NCI-H187 (cell line): ENCODE measurements at regions not wholly inside any gene's neighbourhood (a gene's known extent, or its start where the extent isn't known, plus 50 kb on each side); places are given as distances from the start of the nearest gene placed in this dataset.

Experiments
- DNase-seq, 2 experiments: peaks; one replicate each; lab custom pipeline; 2025; lab: John Stamatoyannopoulos, UW

DNA sequence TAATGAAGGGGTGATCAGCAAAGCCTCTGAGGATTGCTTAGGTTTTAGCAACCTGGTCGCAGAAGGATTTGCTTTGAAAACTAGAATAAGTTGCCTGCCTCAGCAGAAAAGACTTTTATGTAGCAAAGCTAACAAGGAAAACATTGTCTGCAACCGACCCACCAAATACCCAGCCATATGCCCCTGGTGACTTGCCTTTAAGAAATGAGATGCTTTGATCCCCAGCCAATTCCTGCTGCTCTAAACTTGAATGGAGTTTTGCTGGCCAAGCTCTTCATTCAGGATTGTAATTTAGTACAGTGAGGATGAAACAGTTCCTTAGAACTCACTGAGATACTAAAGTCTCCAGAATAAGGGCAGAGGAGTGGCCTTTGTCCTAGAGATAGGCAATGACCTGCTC, 139.8 kb upstream of the PROK2 start:
- no peak for DNase-seq

DNA sequence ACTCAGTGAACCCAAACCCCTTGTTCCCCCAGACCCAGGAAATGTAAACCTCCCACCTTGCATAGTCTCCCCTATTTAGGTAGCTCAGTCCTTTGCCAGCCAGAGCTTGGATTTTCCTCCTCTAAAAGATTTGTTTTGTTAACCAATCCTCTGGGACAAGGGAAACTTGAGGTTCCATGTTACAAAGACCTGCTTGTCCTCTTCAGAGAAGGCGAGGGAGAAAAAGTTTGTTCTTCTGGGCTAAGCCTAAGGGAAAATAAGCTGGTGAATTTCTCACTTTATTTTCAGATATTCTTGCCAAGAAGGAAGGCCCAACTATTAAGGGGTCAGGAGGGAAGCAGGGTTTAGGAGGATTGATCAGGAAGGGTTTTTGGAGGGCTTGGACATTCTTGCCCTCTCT, 136.1 kb upstream of the PROK2 start:
- no peak for DNase-seq

DNA sequence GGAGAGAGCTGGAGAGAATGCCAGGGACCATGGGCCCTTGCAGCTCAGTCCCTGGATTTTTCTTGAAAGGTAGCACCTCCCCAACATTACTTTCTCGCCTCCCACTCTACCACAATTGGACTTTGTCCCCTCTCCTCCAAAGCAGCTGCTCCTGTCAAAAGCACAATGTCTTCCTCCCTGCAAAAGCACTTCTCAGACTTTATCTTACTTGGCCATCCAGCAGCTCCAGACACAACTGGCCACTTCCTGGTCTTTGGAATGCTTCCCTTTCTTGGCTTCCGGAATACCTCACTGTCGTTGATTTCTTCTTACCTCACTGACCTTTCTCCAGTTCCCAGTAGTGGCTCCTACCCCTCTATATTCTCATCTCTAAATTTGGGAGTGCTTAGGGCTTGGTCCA, 134.6 kb upstream of the PROK2 start:
- no peak for DNase-seq

DNA sequence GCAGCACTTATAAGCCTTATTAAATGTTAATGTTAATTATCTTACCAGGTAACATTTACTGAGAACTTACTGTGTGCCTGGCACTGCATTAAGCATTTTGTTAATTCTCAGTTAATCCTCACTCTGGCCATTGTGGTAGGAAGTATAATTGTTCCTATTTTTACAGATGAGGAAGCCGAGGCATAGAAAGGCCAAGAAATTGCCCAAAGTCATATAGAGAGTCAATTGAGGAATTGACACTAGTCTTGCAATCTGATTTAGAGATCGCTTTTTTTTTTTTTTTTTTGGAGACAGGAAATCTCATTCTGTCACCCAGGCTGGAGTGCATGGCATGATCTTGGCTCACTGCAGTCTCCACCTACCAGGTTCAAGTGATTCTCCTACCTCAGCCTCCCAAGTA, 132.6 kb upstream of the PROK2 start:
- no peak for DNase-seq

DNA sequence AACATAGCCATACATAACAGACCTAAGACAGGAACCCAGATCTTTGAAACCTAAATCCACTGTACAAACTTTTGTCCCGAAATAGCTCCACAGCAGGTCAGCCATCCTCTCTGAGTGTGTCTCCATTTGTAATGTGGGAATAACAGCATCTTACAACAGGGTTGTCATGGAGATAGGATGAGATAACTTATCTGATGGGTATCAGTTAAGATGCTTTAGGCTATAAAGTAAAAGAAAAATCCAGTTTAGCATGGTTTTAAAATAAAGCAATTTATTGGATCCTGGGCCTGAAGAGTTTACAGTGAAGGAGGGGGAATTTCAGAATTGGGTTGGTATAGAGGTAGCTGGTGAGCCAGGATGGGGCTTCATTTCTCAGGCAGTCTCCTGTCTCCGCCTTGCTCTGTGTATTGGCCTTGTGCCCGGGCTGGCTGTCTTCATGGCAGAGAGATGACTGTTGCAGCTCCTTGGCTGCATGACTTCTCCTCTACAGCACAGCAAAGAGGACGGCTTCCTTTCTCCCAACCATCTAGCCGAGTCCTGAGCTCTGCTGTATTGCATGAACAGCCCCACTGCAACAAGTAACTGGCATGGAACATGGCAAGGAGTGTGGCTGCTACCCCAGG, 131.9 kb upstream of the PROK2 start:
- DNase-seq: no peak

DNA sequence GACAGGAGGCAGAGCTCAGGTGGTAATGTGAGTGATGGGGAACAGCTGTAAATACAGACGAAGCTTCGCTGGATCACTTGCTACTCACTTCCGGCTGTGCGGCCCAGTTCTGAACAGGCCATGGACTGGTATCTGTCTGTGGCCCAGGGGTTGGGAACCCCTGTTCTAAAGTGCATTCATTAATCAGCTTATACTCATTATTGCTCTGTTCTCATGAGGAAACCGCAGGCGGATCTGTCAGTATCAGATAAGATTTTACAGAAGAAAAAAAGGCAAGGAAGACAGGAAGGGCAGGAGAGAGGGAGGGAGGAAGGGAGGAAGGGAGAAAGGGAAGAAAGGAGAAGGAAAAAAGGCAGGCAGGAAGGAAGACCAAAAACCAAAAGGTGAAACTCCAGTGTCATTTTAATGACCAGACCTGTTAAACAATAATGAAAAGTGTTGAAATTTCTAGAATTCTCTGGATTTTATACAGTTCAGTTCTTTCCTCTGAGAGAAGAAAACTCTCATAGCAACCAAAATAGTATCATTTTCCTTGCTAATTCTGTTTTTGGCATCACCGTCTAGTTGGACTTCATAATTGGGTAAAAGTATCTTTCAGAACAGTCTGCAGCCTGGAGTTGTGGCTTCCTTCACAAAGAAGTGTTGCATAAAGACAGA, 128.0 kb upstream of the PROK2 start:
- DNase-seq: no peak

DNA sequence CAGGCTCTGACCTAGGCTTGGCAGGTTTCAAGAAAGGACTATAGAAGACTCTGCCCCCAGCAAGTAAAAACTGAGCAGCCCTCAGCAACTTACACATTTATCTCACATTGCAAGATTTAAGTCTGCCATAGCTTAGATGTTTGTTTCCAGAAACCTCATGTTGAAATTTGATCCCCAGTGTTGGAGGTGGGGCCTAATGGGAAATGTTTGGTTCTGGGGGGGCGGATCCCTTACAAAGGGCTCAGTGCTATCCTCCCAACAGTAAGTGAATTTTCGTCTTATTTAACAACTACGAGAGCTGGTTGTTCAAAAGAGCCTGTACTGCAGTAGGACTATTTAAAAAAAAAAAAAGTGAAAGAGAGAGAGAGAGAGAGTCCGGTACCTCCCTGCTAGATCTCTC, 125.2 kb upstream of the PROK2 start:
- no peak for DNase-seq

DNA sequence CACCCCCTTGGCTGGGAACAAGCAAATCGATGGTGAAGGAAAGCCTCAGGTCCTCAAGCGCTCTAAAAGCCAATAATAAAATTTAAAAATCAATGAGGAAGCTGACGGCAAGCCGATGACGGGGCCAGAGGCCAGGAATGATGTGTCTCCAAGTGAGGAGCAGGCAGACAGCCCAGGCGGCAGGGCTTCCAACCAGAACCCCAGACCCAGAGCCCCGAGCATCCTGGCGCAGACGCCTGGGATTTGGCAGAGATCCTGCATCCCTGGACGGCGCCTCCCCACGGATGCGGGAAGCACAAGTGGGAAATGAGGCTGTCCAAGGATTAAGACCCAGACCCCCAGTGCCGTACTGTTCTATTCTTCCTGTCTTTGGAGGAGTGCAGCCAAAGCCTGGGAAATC, 123.0 kb upstream of the PROK2 start:
- no peak for DNase-seq

DNA sequence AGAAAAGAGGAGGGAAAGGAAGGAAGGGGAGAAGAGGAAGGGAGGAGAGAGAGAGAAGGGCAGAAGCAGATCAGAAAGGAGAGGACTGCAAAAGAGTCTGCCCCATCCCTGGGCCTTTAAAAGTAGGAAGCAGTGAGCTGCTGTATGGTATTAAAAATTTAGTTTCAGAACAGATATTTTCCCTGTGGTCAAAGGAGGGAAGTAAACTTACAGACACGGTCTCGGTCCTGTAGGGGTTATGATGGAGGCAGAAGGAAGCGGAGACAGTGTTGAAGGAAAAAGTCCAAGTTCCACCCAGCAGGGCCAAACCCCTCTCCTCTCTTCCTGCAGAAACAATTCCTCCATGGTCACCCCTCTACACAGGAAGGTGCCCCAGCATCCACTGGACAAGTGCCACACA, 122.0 kb upstream of the PROK2 start:
- DNase-seq: no peak

DNA sequence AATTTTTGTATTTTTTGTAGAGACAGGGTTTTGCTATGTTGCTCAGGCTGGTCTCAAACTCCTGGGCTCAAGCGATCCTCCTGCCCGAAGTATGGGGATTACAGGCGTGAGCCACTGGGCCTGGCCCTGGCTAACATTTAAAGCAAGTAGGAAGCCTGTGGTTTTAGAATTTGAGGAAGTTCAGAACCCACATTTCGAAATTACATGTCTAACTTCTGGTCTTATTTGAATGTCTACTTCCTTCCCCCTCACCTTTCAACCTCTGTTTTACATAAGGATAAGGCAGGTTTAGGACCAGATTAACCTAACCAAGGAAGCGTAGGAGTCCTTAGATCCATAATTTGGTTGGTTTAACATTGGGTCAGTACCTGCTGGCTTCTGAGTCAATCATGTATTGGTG, 120.5 kb upstream of the PROK2 start:
- no peak for DNase-seq

DNA sequence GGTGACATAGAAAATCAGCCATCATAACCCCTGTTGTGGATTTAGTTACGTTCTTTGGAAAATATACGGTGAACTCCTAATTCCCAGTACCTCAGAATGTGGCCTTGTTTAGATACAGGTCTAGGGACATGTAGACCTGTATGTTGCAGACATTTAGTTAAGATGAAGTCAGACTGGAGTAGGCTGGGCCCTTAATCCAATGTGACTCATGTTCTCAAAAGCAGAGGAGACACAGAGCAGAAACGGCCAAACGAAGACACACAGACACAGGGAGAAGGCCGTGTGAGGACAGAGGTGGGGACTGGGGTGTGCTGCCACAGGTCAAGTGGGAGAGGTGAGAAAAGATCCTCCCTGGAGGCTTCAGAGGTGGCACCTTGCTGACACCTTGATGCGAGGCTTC, 119.0 kb upstream of the PROK2 start:
- no peak for DNase-seq

DNA sequence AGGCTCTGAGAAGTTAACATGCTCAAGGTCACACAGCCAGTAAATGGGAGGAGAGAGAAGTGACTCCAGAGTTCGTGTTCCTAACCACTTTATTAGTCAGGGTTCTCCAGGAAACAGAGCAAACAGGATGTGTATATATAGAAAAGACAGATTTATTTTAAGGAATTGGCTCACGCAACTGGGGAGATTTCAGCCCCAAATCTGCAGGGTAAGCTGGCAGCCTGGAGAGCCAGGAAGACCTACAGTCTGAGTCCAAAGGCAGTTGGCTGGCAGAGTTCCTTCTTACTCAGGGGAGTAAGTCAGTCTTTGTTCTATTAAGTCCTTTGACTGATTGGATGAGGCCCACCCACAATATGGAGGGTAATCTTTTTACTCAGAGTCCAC, 118.2 kb upstream of the PROK2 start:
- no peak for DNase-seq

DNA sequence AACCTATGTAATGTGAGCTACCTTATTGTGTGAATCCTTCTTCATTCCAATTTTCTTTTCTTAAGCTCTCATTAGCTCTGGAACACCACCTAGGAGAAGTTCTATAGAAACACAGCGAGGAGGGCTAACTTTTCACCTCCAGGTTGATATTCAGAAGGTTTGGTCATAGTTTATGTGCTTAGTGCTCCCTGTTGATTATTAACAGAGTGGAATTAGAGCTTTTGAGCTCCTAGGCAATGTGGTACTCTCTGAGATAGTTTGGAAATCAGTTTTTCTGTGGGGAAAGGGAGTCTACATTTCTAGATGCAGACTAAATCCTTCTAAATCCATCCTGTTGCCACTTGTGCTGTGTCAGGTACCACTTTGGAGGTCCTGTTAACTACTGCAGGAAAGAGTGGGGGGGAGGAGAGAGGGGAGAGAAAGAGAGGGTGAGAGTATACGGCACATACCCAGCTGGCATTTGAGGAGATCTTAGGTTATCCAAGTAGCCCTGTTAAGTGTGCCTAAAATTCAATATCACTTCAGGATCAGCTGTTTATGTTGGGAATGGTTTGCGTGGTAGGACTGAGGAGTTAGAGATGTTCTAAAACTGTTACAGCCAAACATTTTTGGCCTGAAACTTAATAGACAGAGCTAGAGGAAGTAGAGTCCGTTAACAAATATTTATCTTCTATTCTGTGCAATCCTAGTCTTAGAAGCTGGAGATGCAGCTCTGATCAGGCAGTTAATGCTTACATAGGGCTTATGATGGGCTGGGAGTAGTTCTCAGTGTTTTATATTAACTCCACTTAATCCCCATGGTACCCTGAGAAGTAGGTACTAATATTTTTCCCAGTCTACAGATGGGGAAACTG, 117.5 kb upstream of the PROK2 start:
- DNase-seq: no peak

DNA sequence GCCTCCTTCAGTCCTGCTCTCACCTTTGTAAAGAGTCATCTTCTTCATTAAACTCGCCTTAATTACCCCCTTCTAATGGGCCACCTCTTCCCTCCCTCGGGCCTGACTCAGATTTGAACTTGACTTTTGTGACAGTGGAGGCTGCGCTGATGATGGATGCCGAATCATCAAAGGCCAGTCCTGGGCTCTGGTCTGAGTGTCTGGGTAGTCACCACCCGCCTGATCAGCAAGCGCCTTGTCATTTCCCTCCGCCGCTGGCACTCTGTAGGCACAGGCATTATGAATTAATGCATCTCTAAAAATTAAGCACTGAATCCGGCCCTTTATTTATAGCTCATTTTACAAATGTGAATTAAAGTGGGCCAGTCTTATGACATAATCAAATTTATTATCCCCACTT, 116.7 kb upstream of the PROK2 start:
- no peak for DNase-seq

DNA sequence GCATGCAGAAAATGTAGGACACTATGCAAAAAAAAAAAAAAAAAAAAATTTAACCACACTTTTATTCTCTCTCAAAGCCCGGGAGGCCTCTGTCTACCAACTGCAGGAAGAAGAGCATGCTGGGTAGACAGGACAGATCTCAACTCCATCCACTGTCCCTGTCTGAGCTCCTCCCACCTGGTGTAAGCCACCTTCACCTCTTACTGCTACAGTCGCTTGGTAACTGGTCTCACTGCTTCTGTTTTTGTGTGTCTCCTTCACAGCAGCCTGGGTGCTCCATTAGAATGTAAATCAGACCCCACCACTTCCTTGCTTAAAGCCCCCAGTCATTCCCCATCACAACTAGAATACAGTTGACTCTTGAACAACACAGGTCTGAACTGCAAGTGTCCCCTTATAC, 115.1 kb upstream of the PROK2 start:
- no peak for DNase-seq

DNA sequence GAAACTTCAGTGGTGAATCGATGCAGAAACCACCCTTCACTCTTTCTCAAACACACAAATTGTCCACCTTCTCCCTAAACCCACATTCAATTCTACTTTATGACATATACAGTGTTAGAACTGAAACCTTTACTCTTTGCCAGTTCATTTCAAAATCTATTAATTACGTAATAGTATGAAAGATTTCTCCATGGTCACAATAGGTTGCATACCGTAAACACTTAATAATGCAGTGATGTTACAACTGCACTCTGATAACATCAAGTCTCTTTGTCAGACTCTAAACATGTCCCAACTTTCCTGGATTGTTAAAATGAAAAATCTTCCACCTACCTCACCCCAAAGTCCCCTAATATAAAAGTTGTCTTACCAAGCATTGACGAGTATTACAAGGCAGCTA, 111.8 kb upstream of the PROK2 start:
- no peak for DNase-seq

DNA sequence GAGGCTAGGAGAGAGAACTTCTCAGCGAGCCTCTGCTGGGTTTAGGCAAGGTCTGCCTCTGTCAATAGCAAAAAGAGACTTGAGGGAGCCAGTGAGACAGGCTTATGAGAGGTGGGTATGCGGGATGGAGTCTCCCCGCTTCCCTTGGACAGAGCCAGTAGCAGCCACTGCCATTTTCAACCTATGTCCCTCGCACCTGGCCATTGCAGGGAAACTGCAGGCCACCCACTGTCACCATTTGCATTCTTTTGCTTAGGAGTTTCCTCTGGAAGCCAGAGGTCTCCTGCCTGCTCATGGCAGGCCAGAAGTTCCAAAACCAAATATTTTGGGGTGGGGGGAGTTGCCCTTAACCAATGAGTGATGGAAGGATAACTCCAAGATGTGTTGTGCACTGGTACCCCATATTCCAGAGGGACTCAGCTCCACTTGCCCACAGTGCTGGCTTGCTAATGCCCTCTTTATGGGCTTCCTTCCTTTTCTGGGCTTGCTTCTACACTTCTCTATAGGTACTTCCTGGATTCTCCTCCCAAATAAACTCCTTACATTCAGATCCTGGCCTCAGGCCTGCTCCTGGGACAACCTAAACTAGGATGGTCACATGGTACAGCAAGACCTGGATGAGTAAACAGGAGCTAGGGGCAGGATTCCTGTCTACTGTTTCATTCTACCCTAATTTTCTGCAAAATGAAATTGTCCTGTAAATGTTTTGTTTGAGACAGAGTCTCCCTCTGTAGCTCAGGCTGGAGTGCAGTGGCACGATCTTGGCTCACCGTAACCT, 108.9 kb upstream of the PROK2 start:
- no peak for DNase-seq

DNA sequence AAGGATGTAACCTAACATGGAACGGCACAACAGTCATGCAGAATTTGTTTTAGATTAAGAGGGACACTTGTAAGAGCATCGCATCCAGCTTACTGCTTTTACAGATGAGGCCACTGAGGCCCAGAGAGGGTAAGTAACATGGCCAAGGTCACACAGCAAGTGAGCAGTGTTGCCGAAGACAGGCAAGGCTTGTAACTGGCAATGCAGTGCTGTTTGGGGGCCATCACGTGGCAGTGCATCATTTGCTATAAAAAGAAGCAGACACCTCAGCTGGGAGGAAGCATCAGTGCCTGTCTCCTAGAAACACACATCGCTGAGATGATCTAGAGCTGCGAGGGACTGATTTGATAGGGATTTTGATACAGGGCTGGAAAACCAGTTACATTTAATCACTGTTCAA, 108.2 kb upstream of the PROK2 start:
- no peak for DNase-seq

DNA sequence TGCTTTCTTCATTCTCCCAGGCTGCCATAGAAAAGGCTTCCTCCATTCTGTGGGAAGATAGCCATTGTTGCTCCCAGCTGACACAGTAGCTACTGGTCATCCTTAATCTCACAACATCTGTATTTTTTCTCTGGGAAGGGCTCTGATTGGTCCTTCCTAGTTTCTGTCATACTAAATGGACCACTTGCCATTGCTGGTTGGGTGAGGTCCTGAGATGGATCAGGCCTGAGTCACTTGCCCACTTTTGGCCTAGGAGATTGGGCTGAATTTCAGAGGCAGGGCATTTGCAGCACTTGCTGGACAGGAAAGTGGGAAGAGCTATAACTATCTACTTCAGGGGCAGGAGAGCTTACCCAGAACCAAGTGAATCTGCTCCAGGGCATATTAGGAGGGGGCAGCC, 106.5 kb upstream of the PROK2 start:
- no peak for DNase-seq

DNA sequence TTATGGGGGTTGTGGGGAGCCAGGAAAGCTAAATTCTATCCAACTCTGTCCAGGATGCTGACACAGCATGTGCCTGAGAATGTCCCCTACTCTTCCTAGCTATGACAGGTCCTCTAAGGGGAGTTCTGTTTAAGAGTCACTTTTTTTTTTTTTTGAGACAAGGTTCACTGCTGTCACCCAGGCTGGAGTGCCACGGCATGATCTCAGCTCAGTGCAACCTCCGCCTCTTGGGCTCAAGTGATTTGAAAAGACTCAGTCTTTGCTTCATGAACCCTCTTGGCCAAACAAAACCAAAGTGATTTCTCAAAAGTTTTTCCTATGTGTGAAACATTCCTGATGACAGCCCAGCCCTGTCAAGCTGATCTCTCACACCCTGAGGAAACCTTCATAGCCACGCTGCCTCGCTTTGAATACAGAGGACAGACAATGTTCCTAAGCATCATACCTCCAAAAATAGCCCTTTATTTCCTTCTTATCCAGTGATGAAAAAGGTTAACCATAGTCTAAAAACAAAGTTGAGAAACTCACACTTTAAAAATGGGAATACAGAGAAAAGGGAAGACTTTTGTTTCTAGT, 105.5 kb upstream of the PROK2 start:
- DNase-seq: no peak

DNA sequence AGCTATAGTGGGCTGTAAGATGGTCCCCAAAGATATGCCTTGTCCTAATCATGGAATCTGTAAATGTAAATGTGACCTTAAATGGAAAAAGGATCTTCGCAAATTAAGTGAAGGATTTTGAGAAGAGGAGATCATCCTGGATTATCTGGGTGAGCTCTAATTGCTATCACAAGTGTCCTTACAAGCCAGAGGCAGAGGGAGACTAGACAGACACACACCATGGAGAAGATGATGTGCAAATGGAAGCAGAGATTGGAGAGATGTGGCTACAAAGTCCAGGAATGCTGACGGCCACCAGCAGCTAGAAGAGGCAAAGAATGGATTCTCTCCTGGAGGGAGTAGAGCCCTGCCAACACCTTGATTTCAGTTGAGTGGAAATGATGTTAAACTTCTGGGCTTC, 102.3 kb upstream of the PROK2 start:
- DNase-seq: no peak

DNA sequence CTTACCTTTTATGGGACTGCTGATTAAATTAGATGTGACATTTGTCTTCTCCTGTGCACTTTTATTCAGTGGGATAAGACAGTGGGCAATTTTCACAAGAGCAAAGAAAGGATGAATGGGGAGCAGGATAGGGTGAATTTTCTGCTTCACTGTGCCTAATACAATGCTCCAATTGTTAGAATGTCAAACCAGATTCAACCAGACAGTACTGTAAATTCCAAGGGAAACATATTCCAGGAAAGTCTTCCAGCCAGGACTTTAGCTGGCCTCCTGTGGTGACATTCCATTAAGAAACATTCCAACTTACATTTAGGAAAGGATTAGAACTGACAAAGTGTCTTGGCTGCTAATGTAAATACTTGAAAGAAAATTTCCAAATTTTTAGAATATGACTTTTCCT, 100.1 kb upstream of the PROK2 start:
- DNase-seq: no peak
